BJ (cell line): ENCODE measurements at regions not wholly inside any gene's neighbourhood (a gene's known extent, or its start where the extent isn't known, plus 50 kb on each side); places are given as distances from the start of the nearest gene placed in this dataset.

Experiments
- CTCF ChIA-PET: fragments of 350-600 bp; formaldehyde crosslinking; extraction: SDS; loops from one replicate; lab custom pipeline; 2021; ENCODE audit warnings: antibody characterized with exemption, inconsistent platforms; lab: Yijun Ruan, JAX
- POLR2A ChIA-PET: fragments of 300-600 bp; sonication (Branson Sonifier 250); formaldehyde crosslinking; extraction: SDS; loops from one replicate; lab custom pipeline; 2021; ENCODE audit warnings: antibody characterized with exemption; lab: Charles Lee
- DNase-seq: peaks from one replicate; pipeline ENCODE4 v3.0.0-alpha.2; 2011; ENCODE audit warnings: low read depth
- H3K27me3 ChIP-seq: 2 replicates; pipeline ENCODE4 v1.6.0; 2011; ENCODE audit warnings: low read length; ENCODE audit not compliant: control insufficient read depth, insufficient read depth
- H3K36me3 ChIP-seq: 2 replicates; pipeline ENCODE4 v1.5.1; 2011; ENCODE audit warnings: low read length; ENCODE audit not compliant: control insufficient read depth, insufficient read depth
- H3K4me3 ChIP-seq: 2 replicates; pipeline ENCODE4 v1.5.1; 2011; ENCODE audit warnings: low read depth, mild to moderate bottlenecking, control low read depth, low read length
- TF ChIP-seq, protein P1 (sequence below): IDR thresholded peaks from 2 replicates; pipeline ENCODE4 v1.5.1; 2011; ENCODE audit warnings: low read depth, mild to moderate bottlenecking, control low read depth, inconsistent platforms, low read length, moderate library complexity; ENCODE audit not compliant: insufficient read depth

GRCh38 chr3:72446218-72447058 is 401.8 kb downstream of the SHQ1 start, which contains the start of gene RYBP:
TSS of gene RYBP (minus strand) at chr3:72446621.
- TF ChIP-seq, protein P1, sequence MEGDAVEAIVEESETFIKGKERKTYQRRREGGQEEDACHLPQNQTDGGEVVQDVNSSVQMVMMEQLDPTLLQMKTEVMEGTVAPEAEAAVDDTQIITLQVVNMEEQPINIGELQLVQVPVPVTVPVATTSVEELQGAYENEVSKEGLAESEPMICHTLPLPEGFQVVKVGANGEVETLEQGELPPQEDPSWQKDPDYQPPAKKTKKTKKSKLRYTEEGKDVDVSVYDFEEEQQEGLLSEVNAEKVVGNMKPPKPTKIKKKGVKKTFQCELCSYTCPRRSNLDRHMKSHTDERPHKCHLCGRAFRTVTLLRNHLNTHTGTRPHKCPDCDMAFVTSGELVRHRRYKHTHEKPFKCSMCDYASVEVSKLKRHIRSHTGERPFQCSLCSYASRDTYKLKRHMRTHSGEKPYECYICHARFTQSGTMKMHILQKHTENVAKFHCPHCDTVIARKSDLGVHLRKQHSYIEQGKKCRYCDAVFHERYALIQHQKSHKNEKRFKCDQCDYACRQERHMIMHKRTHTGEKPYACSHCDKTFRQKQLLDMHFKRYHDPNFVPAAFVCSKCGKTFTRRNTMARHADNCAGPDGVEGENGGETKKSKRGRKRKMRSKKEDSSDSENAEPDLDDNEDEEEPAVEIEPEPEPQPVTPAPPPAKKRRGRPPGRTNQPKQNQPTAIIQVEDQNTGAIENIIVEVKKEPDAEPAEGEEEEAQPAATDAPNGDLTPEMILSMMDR = no peak
- ChIA-PET CTCF (interaction anchor here (0.7 to 1.1 kb wide), 3 partner anchors 11 to 496 kb away, joined by 3 to 4 read pairs (median 3); no protein-coding TSS in a partner anchor), POLR2A (interaction anchor here (0.6 kb wide), 1 partner anchor 277 kb away, joined by 3 read pairs; no protein-coding TSS in a partner anchor)
- DNase-seq = no peak
- Histone ChIP-seq H3K36me3 (no peaks in the 10 kb centered on the region), H3K27me3 (peaks cover 1% of the 10 kb centered on the region; the same call in 1 of the 2 replicates), H3K4me3 (peak within 1 kb of the TSS; percentile 89)

DNA sequence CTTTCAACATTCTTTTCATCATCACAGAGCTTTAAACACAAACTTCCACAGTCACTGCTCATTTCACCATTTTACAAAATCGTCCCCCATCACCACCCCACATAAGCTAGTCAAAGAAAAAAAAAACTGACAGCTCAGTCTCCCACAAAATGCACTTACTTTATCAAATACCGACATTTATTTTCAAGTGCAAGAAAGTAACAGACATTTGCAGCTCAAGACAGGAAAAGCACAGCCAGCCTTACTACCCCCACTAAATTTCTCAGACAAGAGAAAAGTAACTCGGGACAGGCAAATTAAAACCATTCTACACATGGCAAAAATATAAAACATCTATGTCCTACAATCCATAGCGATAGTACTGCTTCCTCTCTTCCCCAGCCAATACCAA is 402.4 kb downstream of the SHQ1 start:
- Histone ChIP-seq H3K36me3 (no peaks in the 10 kb centered on the region), H3K27me3 (no peaks in the 10 kb centered on the region), H3K4me3 (peak overlapping the region; percentile 89)
- TF ChIP-seq, protein P1 = no peak
- POLR2A ChIA-PET = no interaction called here
- CTCF ChIA-PET = interaction anchor here (0.7 to 1.1 kb wide), 4 partner anchors 10 to 495 kb away, joined by 3 to 4 read pairs (median 3); no protein-coding TSS in a partner anchor
- DNase-seq = no peak

- H3K36me3 ChIP-seq = no peaks in the 10 kb centered on the region
- ChIA-PET CTCF (no interaction called here), POLR2A (no interaction called here)
- no peak overlapping the region for H3K4me3 ChIP-seq
- TF ChIP-seq, protein P1 = no peak
- no peaks in the 10 kb centered on the region for H3K27me3 ChIP-seq
- no peak for DNase-seq
Observed at GRCh38 chr3:72444656-72445223, 403.5 kb downstream of the SHQ1 start.

- no peak overlapping the region for H3K4me3 ChIP-seq
- TF ChIP-seq, protein P1 = no peak
- no peaks in the 10 kb centered on the region for H3K27me3 ChIP-seq
- ChIA-PET POLR2A (no interaction called here), CTCF (no interaction called here)
- no peaks in the 10 kb centered on the region for H3K36me3 ChIP-seq
- DNase-seq = no peak
Observed at GRCh38 chr3:72442759-72443158, 405.5 kb downstream of the SHQ1 start.
